ENCODE measurements at regions not wholly inside any gene's neighbourhood (a gene's known extent, or its start where the extent isn't known, plus 50 kb on each side); places are given as distances from the start of the nearest gene placed in this dataset.
"Not testable (repeated sequence)": the region's sequence is repeated elsewhere in the genome, so short reads cannot be mapped to it uniquely, and the experiment has no call there.

GRCh38 chr20:52004018-52004417 is 187.6 kb downstream of the ZFP64 start:
- no peak for DNase-seq (ENCODE audit: low spot score in 2 of 2)
- 88 to 91% methylated on average over 5 of the region's 5 CpGs for WGBS, 2 donors
- TF ChIP-seq CTCF (IDR thresholded peaks at IDR 0.05): no peak
- no peak for TF ChIP-seq POLR2A (IDR thresholded peaks at IDR 0.05)
- intact Hi-C loops (cut with DNase I; ENCODE audit: low total_unique reads): no loop called here
- H3K4me3 ChIP-seq (ENCODE audit: low read depth, poor library complexity, severe bottlenecking): no peak overlapping the region

- no peak overlapping the region for H3K4me3 ChIP-seq (ENCODE audit: low read depth, poor library complexity, severe bottlenecking)
- TF ChIP-seq POLR2A (IDR thresholded peaks at IDR 0.05): no peak
- no peak for TF ChIP-seq CTCF (IDR thresholded peaks at IDR 0.05)
- DNase-seq (ENCODE audit: low spot score in 2 of 2): no peak
- 74 to 76% methylated on average over 5 of the region's 5 CpGs for WGBS, 2 donors
- intact Hi-C loops (cut with DNase I; ENCODE audit: low total_unique reads): no loop called here
Measured at GRCh38 chr20:52003415-52003814, 188.2 kb downstream of the ZFP64 start.

GRCh38 chr20:52001999-52002666 is 189.4 kb downstream of the ZFP64 start:
- no peak for DNase-seq (ENCODE audit: low spot score in 2 of 2)
- intact Hi-C loops (cut with DNase I; ENCODE audit: low total_unique reads): no loop called here

GRCh38 chr20:51997281-51997936 is 194.2 kb downstream of the ZFP64 start:
- intact Hi-C loops (cut with DNase I; ENCODE audit: low total_unique reads); DNase-seq (ENCODE audit: low spot score in 2 of 2); H3K4me3 ChIP-seq (ENCODE audit: low read depth, poor library complexity, severe bottlenecking): not testable (repeated sequence)
- whole genome bisulfite sequencing, 2 donors: 87 to 92% methylated on average over 4 of the region's 4 CpGs

More at GRCh38 chr20:52001999-52002666, 189.4 kb downstream of the ZFP64 start:
- TF ChIP-seq CTCF (IDR thresholded peaks at IDR 0.05): no peak
- no peak for TF ChIP-seq POLR2A (IDR thresholded peaks at IDR 0.05)
- H3K4me3 ChIP-seq (ENCODE audit: low read depth, poor library complexity, severe bottlenecking): no peak overlapping the region
- 53% methylated on average over 8 of the region's 8 CpGs for WGBS, 2 donors

GRCh38 chr20:51995551-51995951 is 193.2 kb upstream of the SALL4 start:
- H3K4me3 ChIP-seq (ENCODE audit: low read depth, poor library complexity, severe bottlenecking): no peak overlapping the region
- intact Hi-C loops (cut with DNase I; ENCODE audit: low total_unique reads): no loop called here
- TF ChIP-seq CTCF (IDR thresholded peaks at IDR 0.05): no peak
- no peak for TF ChIP-seq POLR2A (IDR thresholded peaks at IDR 0.05)
- WGBS, 2 donors: 61 to 68% methylated on average over 3 of the region's 3 CpGs
- no peak for DNase-seq (ENCODE audit: low spot score in 2 of 2)

- no peak overlapping the region for H3K4me3 ChIP-seq (ENCODE audit: low read depth, poor library complexity, severe bottlenecking)
- intact Hi-C loops (cut with DNase I; ENCODE audit: low total_unique reads): no loop called here
- DNase-seq (ENCODE audit: low spot score in 2 of 2): no peak
- TF ChIP-seq CTCF (IDR thresholded peaks at IDR 0.05) (no peak), POLR2A (IDR thresholded peaks at IDR 0.05) (no peak)
- WGBS, 2 donors: 78 to 84% methylated on average over 10 of the region's 10 CpGs
Measured at GRCh38 chr20:51994751-51995417, 192.6 kb upstream of the SALL4 start.

Data from lower leg skin (tissue), 4 donors.